Heart left ventricle (tissue), 16 donors: ENCODE measurements at regions not wholly inside any gene's neighbourhood (a gene's known extent, or its start where the extent isn't known, plus 50 kb on each side); places are given as distances from the start of the nearest gene placed in this dataset.

Source experiments
- ATAC-seq, 4 donors: fragments of 200-7000 bp; cut with Tn5 transposase; one replicate each; pipeline ENCODE4 v1.9.1; 2020 to 2022; ENCODE audit warnings: moderate library complexity in 4 of 4, mild to moderate bottlenecking in 3 of 4, moderate number of reproducible peaks in 1 of 4
- DNase-seq, 5 donors: peaks; one replicate each; pipeline ENCODE4 v3.0.0-alpha.2; 2020
- H3K27ac ChIP-seq, 12 donors: fragments of 200-600 bp; sonication (generic) in 4 of 12; one replicate each; pipeline versions ENCODE4 v1.5.0 to v1.8.0; 2016 to 2022; ENCODE audit warnings: mild to moderate bottlenecking in 2 of 12
- H3K27me3 ChIP-seq, 9 donors: fragments of 200-600 bp; sonication (generic) in 2 of 9; one replicate each; pipeline versions ENCODE4 v1.5.1 to v1.8.0; 2016 to 2022; ENCODE audit warnings: mild to moderate bottlenecking in 3 of 9
- H3K36me3 ChIP-seq, 9 donors: fragments of 200-600 bp; sonication (generic) in 2 of 9; one replicate each; pipeline versions ENCODE4 v1.5.0 to v1.8.0; 2018 to 2022; ENCODE audit warnings: mild to moderate bottlenecking in 2 of 9
- H3K4me1 ChIP-seq, 12 donors: fragments of 200-600 bp; sonication (generic) in 4 of 12; one replicate each; pipeline versions ENCODE4 v1.5.0 to v1.8.0; 2016 to 2022; ENCODE audit warnings: mild to moderate bottlenecking in 3 of 12
- H3K4me3 ChIP-seq, 12 donors: fragments of 200-600 bp; sonication (generic) in 4 of 12; one replicate each; pipeline versions ENCODE4 v1.5.0 to v1.8.0; 2017 to 2022; ENCODE audit warnings: mild to moderate bottlenecking in 9 of 12, moderate library complexity in 4 of 12
- H3K9me3 ChIP-seq, 12 donors: fragments of 200-600 bp; sonication (generic) in 4 of 12; one replicate each; pipeline versions ENCODE4 v1.5.0 to v1.8.0; 2016 to 2022; ENCODE audit warnings: mild to moderate bottlenecking in 1 of 12
- POLR2A ChIP-seq, 2 donors: fragments of 450-650 bp; IDR thresholded peaks; one replicate each; pipeline ENCODE4 v1.6.1; 2017; ENCODE audit warnings: antibody characterized with exemption in 2 of 2, mild to moderate bottlenecking in 2 of 2, moderate library complexity in 2 of 2
- WGBS, 4 donors: extraction: QIAGEN DNeasy Blood & Tissue Kit in 2 of 4; methylation state at CpG; one replicate each; pipeline versions ENCODE4 v1.1.5 to v1.1.7; 2013 to 2018; 5-methylcytosine and 5-hydroxymethylcytosine counted together
- intact Hi-C, 10 donors: fragments of 100-400 bp; cut with DNase I; formaldehyde crosslinking; loops; one replicate each; pipeline versions ENCODE4 v1.11.1 to v1.14.2; 2022
- TF ChIP-seq, protein P1 (sequence below), 12 donors: fragments of 200-600 bp; sonication (generic) in 4 of 12; IDR thresholded peaks; one replicate each; pipeline versions ENCODE4 v1.5.0 to v1.8.0; 2018 to 2022; ENCODE audit warnings: antibody characterized with exemption in 12 of 12, mild to moderate bottlenecking in 5 of 12
- donor health status: ischemic (EF 13 %, LVEDD 7.1; RV severe dilation, severe dysfunction).
- donor health status: healthy with polysubstance abuse.
- donor health status: DM: no; HTN: yes; CAD: no.
- donor health status: DM: no; HTN: no; CAD: no.
- donor health status: ischemic (EF 25% LVEDD 6.9; RV normal size, moderate dysfunction).
- donor health status: ischemic (EF 25% LVEDD 5.7; RV mildly dilated, moderate dysfunction).
- donor health status: healthy.
- donor health status: DM: yes; HTN: yes; CAD: no.
- donor health status: ischemic (EF 35%, LVEDD 5.7; RV mildly dilated, moderate dysfunction).
- donor health status: nonischemic (EF 11% LVEDD 7.7; RV severe dilation, severe dysfunction).
- donor health status: DM: yes; HTN: yes; CAD: no.
- donor health status: PGD.
- donor health status: ischemic (EF 29% LVEDD 5.4; RV normal size, mild dysfunction).
- donor health status: nonischemic (EF 23%, LVEDD 6.1; RV moderate dilation, normal function).

DNA sequence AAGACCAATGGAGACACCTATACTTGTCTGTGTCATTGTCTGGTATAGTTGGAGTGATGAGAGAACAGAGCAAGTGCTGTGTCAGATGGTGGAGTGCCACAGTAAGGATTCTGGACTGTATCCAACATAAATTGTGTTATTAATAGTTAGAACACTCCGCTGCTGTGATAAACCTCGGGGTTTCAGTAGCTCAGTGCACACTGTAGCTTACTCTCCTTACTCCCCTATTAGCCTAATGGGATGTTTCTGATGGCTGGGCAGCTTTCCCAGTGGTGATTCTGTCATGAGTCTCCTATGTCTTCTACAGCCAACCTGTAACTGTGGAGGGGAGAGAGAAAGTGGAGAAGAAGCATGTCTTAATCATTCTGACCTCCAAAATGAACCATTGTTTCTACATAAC lies 127.6 kb upstream of the PTCH1 start:
- no peaks in the 10 kb centered on the region for H3K27me3 ChIP-seq
- H3K4me3 ChIP-seq = no peak overlapping the region
- ATAC-seq (peak; percentile 90 to 96 (median 95)), DNase-seq (no peak)
- peaks cover 0 to 17% (median under 1%) of the 10 kb centered on the region in 12 donors for H3K4me1 ChIP-seq
- peak overlapping the region in 3 of 12 donors; percentile 19 to 43 (median 29) for H3K27ac ChIP-seq
- WGBS, 4 donors = 18 to 28% (median 19%) methylated on average over 2 of the region's 2 CpGs
- no peak for TF ChIP-seq POLR2A (IDR thresholded peaks at IDR 0.05)
- TF ChIP-seq, protein P1, sequence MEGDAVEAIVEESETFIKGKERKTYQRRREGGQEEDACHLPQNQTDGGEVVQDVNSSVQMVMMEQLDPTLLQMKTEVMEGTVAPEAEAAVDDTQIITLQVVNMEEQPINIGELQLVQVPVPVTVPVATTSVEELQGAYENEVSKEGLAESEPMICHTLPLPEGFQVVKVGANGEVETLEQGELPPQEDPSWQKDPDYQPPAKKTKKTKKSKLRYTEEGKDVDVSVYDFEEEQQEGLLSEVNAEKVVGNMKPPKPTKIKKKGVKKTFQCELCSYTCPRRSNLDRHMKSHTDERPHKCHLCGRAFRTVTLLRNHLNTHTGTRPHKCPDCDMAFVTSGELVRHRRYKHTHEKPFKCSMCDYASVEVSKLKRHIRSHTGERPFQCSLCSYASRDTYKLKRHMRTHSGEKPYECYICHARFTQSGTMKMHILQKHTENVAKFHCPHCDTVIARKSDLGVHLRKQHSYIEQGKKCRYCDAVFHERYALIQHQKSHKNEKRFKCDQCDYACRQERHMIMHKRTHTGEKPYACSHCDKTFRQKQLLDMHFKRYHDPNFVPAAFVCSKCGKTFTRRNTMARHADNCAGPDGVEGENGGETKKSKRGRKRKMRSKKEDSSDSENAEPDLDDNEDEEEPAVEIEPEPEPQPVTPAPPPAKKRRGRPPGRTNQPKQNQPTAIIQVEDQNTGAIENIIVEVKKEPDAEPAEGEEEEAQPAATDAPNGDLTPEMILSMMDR (IDR thresholded peaks at IDR 0.05) = no peak
- H3K36me3 ChIP-seq = no peaks in the 10 kb centered on the region
- intact Hi-C loops = no loop called here
- H3K9me3 ChIP-seq = peaks cover 0 to 23% (median 2%) of the 10 kb centered on the region in 12 donors

DNA sequence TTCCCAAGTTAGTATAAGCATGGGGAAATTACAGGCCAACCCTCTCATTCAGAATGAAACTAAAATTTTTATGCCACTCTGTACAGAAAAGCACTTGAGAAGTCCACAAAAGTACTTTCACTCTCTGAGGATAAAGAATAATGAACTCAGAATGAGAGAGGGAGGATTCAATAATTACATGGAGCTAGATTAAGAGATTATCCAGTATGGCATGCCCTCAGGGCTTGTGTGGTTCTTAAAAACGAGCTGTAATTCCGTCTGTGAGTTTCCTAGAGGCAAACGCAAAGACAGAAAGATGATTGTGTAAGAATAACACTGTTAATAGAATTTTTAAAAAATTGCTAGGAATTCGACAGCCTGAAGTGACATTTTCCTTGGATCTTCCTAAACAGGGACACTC lies 126.8 kb upstream of the PTCH1 start:
- H3K4me1 ChIP-seq = peaks cover 0 to 17% (median under 1%) of the 10 kb centered on the region in 12 donors
- peaks cover 0 to 23% (median 2%) of the 10 kb centered on the region in 12 donors for H3K9me3 ChIP-seq
- no peaks in the 10 kb centered on the region for H3K27me3 ChIP-seq
- no peak for DNase-seq
- no peak for ATAC-seq
- no peak overlapping the region for H3K27ac ChIP-seq
- no peaks in the 10 kb centered on the region for H3K36me3 ChIP-seq
- TF ChIP-seq, protein P1 (IDR thresholded peaks at IDR 0.05) = no peak
- no peak for TF ChIP-seq POLR2A (IDR thresholded peaks at IDR 0.05)
- intact Hi-C loops = no loop called here
- WGBS, 4 donors = 67 to 84% (median 79%) methylated on average over 4 of the region's 4 CpGs
- H3K4me3 ChIP-seq = no peak overlapping the region

DNA sequence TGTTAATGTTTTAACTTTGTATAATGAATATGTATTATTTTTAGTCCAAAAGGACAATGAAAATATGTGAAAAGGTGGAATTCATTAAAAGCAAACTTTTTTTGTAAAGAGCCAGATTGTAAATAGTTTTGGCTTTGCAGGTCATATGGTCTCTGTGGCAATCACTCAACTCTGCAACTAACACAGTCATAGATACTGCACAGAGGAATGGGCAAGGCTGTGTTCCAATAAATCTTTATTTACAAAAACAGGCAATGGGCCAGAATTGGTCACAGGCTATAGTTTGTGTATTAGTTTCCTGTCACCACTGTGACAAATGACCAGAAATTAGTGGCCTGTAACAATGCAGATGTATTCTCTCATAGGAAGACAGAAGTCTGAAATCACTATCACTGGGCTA lies 125.4 kb upstream of the PTCH1 start:
- peaks cover 0 to 23% (median 4%) of the 10 kb centered on the region in 12 donors for H3K9me3 ChIP-seq
- peaks cover 0 to 17% (median under 1%) of the 10 kb centered on the region in 12 donors for H3K4me1 ChIP-seq
- no peaks in the 10 kb centered on the region for H3K36me3 ChIP-seq
- no peak for ATAC-seq
- H3K27me3 ChIP-seq = no peaks in the 10 kb centered on the region
- H3K4me3 ChIP-seq = no peak overlapping the region
- TF ChIP-seq POLR2A (IDR thresholded peaks at IDR 0.05) = no peak
- TF ChIP-seq, protein P1 (IDR thresholded peaks at IDR 0.05) = no peak
- H3K27ac ChIP-seq = no peak overlapping the region
- intact Hi-C loops = no loop called here
- no peak for DNase-seq

DNA sequence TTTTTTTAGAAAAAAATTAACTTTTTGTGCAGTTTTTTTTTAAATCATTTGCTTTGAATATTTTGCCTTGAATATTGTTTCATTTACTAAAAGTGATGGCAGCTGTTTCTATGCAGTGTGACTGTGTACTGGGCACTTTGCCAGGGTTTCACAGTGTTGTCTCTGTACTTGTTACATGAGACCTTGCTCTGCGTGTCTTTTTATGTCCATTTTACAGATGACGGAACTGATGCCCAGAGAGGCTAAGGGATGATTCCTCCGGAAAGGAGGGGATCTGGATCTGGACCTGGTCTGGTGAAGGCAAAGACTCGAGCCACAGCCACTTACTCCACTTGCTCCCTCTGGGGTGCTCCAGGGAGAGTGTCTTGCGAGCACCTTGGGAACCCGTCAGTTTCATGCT lies 124.8 kb upstream of the PTCH1 start:
- DNase-seq = no peak
- intact Hi-C loops = no loop called here
- no peak overlapping the region for H3K4me3 ChIP-seq
- H3K9me3 ChIP-seq = peaks cover 0 to 23% (median 4%) of the 10 kb centered on the region in 12 donors
- 80 to 84% (median 83%) methylated on average over 6 of the region's 6 CpGs for WGBS, 4 donors
- H3K4me1 ChIP-seq = peaks cover 0 to 17% (median under 1%) of the 10 kb centered on the region in 12 donors
- ATAC-seq = no peak
- TF ChIP-seq POLR2A (IDR thresholded peaks at IDR 0.05) = no peak
- TF ChIP-seq, protein P1 (IDR thresholded peaks at IDR 0.05) = no peak
- no peaks in the 10 kb centered on the region for H3K27me3 ChIP-seq
- H3K36me3 ChIP-seq = no peaks in the 10 kb centered on the region
- H3K27ac ChIP-seq = no peak overlapping the region
